ENCODE measurements at regions not wholly inside any gene's neighbourhood (a gene's known extent, or its start where the extent isn't known, plus 50 kb on each side); places are given as distances from the start of the nearest gene placed in this dataset.

DNA sequence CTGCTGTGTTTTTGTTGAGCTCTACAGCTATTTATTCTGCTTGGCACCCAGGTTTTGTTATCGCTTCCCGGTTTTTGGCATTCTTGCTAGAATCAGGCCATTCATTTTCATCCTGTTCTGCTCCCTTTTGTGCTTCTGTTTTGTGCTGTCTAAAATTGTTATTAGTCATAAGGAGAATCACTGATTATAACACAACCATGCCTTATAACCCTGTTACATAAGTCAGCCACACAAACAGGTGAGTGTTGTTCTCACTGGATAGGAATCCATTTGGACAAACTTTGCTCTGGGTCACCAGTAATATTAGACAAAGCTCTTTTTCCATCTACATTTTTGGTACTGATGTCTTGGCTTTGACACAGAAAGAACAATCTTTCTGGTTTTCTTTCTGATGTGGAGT, 622.8 kb downstream of the PSAT1 start:
- no peak for TF ChIP-seq POLR2A (IDR thresholded peaks at IDR 0.05)
- TF ChIP-seq, protein P1, sequence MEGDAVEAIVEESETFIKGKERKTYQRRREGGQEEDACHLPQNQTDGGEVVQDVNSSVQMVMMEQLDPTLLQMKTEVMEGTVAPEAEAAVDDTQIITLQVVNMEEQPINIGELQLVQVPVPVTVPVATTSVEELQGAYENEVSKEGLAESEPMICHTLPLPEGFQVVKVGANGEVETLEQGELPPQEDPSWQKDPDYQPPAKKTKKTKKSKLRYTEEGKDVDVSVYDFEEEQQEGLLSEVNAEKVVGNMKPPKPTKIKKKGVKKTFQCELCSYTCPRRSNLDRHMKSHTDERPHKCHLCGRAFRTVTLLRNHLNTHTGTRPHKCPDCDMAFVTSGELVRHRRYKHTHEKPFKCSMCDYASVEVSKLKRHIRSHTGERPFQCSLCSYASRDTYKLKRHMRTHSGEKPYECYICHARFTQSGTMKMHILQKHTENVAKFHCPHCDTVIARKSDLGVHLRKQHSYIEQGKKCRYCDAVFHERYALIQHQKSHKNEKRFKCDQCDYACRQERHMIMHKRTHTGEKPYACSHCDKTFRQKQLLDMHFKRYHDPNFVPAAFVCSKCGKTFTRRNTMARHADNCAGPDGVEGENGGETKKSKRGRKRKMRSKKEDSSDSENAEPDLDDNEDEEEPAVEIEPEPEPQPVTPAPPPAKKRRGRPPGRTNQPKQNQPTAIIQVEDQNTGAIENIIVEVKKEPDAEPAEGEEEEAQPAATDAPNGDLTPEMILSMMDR (IDR thresholded peaks at IDR 0.05), result no peak

All from testis (tissue), 2 donors.